ENCODE measurements at regions not wholly inside any gene's neighbourhood (a gene's known extent, or its start where the extent isn't known, plus 50 kb on each side); places are given as distances from the start of the nearest gene placed in this dataset.

DNA sequence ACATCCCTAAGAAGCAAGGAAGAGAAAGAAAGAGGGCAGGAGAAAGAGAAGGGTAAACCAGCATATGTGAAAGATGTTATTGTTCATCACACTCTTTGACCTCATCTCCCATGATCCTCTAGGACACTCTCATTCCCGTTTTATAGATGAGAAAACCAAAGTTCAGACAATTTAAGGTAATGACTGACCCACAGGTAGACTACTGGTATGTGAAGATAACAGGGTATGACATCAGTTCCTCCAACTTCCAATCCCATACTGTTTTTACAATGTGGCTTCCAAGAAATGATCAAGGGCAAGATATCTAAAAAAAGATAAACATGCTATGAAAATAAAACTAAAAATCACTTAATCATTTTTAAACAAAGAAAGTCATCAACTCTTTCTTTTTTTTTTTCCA is 95.2 kb upstream of the TNFSF4 start:
- no peaks in the 10 kb centered on the region for H3K79me2 ChIP-seq
- no peak overlapping the region for H3K27ac ChIP-seq
- no peaks in the 10 kb centered on the region for H3K9me3 ChIP-seq (ENCODE audit: low read depth)
- no peaks in the 10 kb centered on the region for H3K36me3 ChIP-seq (replicated peaks; ENCODE audit: insufficient read depth, low read depth)
- H3K27me3 ChIP-seq, result no peaks in the 10 kb centered on the region
- 50% methylated on average over 1 of the region's 1 CpG for WGBS (ENCODE audit: low lambda C conversion rate, missing lambda C conversion rate)
- no peak overlapping the region for H2AFZ ChIP-seq
- no peak overlapping the region for H3K4me2 ChIP-seq
- H3K4me1 ChIP-seq (ENCODE audit: insufficient read depth), result no peaks in the 10 kb centered on the region
- no peaks in the 10 kb centered on the region for H3K9me2 ChIP-seq (replicated peaks; ENCODE audit: insufficient read depth)
- DNase-seq (ENCODE audit: low spot score), result no peak
- TF ChIP-seq EZH2phosphoT487 (IDR thresholded peaks at IDR 0.05; ENCODE audit: low read depth, severe bottlenecking, unreplicated experiment) (no peak), EZH2 (IDR thresholded peaks at IDR 0.05; ENCODE audit: borderline replicate concordance) (no peak)
- TF ChIP-seq, protein P1, sequence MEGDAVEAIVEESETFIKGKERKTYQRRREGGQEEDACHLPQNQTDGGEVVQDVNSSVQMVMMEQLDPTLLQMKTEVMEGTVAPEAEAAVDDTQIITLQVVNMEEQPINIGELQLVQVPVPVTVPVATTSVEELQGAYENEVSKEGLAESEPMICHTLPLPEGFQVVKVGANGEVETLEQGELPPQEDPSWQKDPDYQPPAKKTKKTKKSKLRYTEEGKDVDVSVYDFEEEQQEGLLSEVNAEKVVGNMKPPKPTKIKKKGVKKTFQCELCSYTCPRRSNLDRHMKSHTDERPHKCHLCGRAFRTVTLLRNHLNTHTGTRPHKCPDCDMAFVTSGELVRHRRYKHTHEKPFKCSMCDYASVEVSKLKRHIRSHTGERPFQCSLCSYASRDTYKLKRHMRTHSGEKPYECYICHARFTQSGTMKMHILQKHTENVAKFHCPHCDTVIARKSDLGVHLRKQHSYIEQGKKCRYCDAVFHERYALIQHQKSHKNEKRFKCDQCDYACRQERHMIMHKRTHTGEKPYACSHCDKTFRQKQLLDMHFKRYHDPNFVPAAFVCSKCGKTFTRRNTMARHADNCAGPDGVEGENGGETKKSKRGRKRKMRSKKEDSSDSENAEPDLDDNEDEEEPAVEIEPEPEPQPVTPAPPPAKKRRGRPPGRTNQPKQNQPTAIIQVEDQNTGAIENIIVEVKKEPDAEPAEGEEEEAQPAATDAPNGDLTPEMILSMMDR (IDR thresholded peaks at IDR 0.05; ENCODE audit: poor library complexity), result no peak
- no peak overlapping the region for H3K4me3 ChIP-seq
- H4K20me1 ChIP-seq (ENCODE audit: insufficient read depth, poor library complexity, severe bottlenecking), result no peaks in the 10 kb centered on the region

DNA sequence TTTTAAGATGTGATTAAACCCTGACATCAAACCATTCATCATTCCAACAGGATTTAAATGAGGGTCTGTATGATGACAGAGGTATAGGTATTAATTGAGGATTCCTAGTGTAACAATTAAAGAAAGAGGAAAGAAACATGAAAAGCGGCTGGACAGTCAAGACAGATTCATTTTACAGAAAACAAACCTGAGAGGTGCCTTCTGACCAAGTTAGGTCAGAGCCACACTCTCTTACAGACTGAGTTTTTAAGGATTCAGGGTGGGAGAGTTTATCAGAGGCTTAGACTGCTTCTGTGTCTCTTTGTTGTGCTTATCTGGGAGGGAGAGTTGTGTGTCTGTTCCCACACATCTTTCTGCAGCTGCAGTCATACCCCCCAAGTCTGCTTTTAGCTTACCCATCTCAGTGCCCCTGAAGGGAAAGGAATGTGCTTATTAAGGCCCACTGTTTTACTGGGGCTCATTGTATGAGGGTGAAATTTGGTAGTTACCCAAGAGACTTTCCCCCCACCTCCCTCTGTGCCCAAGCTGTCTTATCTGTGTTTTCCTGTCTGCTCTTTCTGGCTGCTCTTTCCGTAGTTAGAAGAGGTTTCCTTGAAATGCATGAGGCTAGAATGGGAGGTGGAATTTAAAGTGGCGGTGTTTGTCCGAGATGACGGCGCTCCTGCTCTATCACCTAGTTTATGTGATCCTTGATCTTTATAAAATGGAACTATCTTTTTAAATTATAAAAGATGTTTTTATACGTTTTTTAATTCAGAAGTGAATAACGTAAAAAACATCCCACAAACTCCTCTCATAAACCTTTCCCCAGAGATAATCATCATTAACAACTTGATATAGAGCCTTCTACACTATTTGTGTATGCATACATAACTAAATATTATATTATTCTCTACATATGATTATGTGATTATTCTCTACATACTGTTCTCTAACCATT is 96.0 kb upstream of the TNFSF4 start:
- no peak for DNase-seq (ENCODE audit: low spot score)
- TF ChIP-seq EZH2phosphoT487 (IDR thresholded peaks at IDR 0.05; ENCODE audit: low read depth, severe bottlenecking, unreplicated experiment) (no peak), EZH2 (IDR thresholded peaks at IDR 0.05; ENCODE audit: borderline replicate concordance) (no peak)
- TF ChIP-seq, protein P1 (IDR thresholded peaks at IDR 0.05; ENCODE audit: poor library complexity), result no peak
- H3K27me3 ChIP-seq, result no peaks in the 10 kb centered on the region
- no peaks in the 10 kb centered on the region for H3K9me2 ChIP-seq (replicated peaks; ENCODE audit: insufficient read depth)
- no peak overlapping the region for H2AFZ ChIP-seq
- no peaks in the 10 kb centered on the region for H3K36me3 ChIP-seq (replicated peaks; ENCODE audit: insufficient read depth, low read depth)
- H3K4me1 ChIP-seq (ENCODE audit: insufficient read depth), result no peaks in the 10 kb centered on the region
- no peak overlapping the region for H3K27ac ChIP-seq
- H3K79me2 ChIP-seq, result no peaks in the 10 kb centered on the region
- H3K9me3 ChIP-seq (ENCODE audit: low read depth), result no peaks in the 10 kb centered on the region
- no peak overlapping the region for H3K4me2 ChIP-seq
- WGBS (ENCODE audit: low lambda C conversion rate, missing lambda C conversion rate), result 45% methylated on average over 8 of the region's 8 CpGs
- H4K20me1 ChIP-seq (ENCODE audit: insufficient read depth, poor library complexity, severe bottlenecking), result no peaks in the 10 kb centered on the region
- no peak overlapping the region for H3K4me3 ChIP-seq

DNA sequence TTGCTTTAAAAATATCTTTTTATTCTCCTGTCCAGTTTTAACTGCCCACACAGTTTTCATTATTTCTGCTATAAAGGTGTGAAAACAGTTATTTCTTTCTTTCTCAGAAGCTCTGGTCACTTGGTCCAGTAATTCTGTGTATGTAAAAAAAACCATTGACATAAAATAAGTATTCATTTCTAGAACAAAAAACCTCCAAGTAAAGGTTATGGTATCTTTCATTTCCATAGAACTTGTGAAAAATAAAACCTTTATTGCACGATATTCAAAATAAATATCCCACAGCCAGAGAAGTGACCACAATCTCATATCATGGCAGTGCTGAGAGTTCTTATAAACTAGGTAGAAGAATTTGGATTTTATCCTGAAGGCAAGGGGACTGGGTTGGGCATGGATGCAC is 96.9 kb upstream of the TNFSF4 start:
- no peaks in the 10 kb centered on the region for H3K4me1 ChIP-seq (ENCODE audit: insufficient read depth)
- H4K20me1 ChIP-seq (ENCODE audit: insufficient read depth, poor library complexity, severe bottlenecking), result no peaks in the 10 kb centered on the region
- H2AFZ ChIP-seq, result no peak overlapping the region
- no peak for DNase-seq (ENCODE audit: low spot score)
- H3K9me2 ChIP-seq (replicated peaks; ENCODE audit: insufficient read depth), result no peaks in the 10 kb centered on the region
- 86% methylated on average over 1 of the region's 1 CpG for WGBS (ENCODE audit: low lambda C conversion rate, missing lambda C conversion rate)
- TF ChIP-seq EZH2phosphoT487 (IDR thresholded peaks at IDR 0.05; ENCODE audit: low read depth, severe bottlenecking, unreplicated experiment) (no peak), EZH2 (IDR thresholded peaks at IDR 0.05; ENCODE audit: borderline replicate concordance) (no peak)
- TF ChIP-seq, protein P1 (IDR thresholded peaks at IDR 0.05; ENCODE audit: poor library complexity), result no peak
- no peak overlapping the region for H3K4me2 ChIP-seq
- no peaks in the 10 kb centered on the region for H3K27me3 ChIP-seq
- no peaks in the 10 kb centered on the region for H3K36me3 ChIP-seq (replicated peaks; ENCODE audit: insufficient read depth, low read depth)
- no peaks in the 10 kb centered on the region for H3K9me3 ChIP-seq (ENCODE audit: low read depth)
- no peaks in the 10 kb centered on the region for H3K79me2 ChIP-seq
- no peak overlapping the region for H3K27ac ChIP-seq
- no peak overlapping the region for H3K4me3 ChIP-seq
